CD4-positive, alpha-beta memory T cell (primary cell): ENCODE measurements at regions not wholly inside any gene's neighbourhood (a gene's known extent, or its start where the extent isn't known, plus 50 kb on each side); places are given as distances from the start of the nearest gene placed in this dataset.

ENCODE experiments used
- CTCF ChIA-PET: fragments of 350-600 bp; sonication (Branson Sonifier 250); formaldehyde crosslinking; loops from one replicate; lab custom pipeline; 2021; ENCODE audit warnings: inconsistent platforms; ENCODE audit not compliant: partially characterized antibody; lab: Charles Lee
- POLR2A ChIA-PET: fragments of 350-600 bp; sonication (Branson Sonifier 250); formaldehyde crosslinking; loops from one replicate; lab custom pipeline; 2021; ENCODE audit not compliant: partially characterized antibody; lab: Charles Lee
- DNase-seq, 5 donors: peaks; one replicate each; pipeline versions ENCODE4 v3.0.0 to v3.0.0-alpha.2; 2020 to 2022; ENCODE audit warnings: mixed read lengths in 1 of 5
- H3K27ac ChIP-seq: one replicate; pipeline ENCODE4 v1.7.0; 2013; ENCODE audit warnings: low read depth, low read length
- H3K27me3 ChIP-seq: 2 replicates; pipeline ENCODE4 v1.7.0; 2013; ENCODE audit warnings: mild to moderate bottlenecking, low read length, moderate library complexity; ENCODE audit not compliant: insufficient read depth
- H3K36me3 ChIP-seq: 2 replicates; pipeline ENCODE4 v1.7.0; 2013; ENCODE audit warnings: mild to moderate bottlenecking, low read length, moderate library complexity; ENCODE audit not compliant: insufficient read depth
- H3K4me1 ChIP-seq: 2 replicates; pipeline ENCODE4 v1.7.0; 2013; ENCODE audit warnings: mild to moderate bottlenecking, low read length, moderate library complexity; ENCODE audit not compliant: insufficient read depth
- H3K4me3 ChIP-seq, 2 donors: one replicate each; pipeline ENCODE4 v1.7.0; 2013; ENCODE audit warnings: low read length in 2 of 2, mild to moderate bottlenecking in 1 of 2
- H3K9me3 ChIP-seq, 2 donors: one replicate each; pipeline ENCODE4 v1.7.0; 2013; ENCODE audit warnings: low read length in 2 of 2, control low read depth in 1 of 2; ENCODE audit not compliant: control insufficient read depth in 1 of 2
- H3K27ac Mint-ChIP-seq, 7 donors: one replicate each; pipeline ENCODE4 v1.8.0; 2020 to 2021; ENCODE audit warnings: mixed read lengths in 7 of 7, mild to moderate bottlenecking in 6 of 7, inconsistent platforms in 3 of 7, moderate library complexity in 3 of 7
- H3K27me3 Mint-ChIP-seq, 2 donors: one replicate each; pipeline ENCODE4 v1.8.0; 2020 to 2021; ENCODE audit warnings: mixed read lengths in 2 of 2
- H3K36me3 Mint-ChIP-seq, 2 donors: one replicate each; pipeline ENCODE4 v1.8.0; 2020 to 2021; ENCODE audit warnings: mixed read lengths in 2 of 2, inconsistent platforms in 1 of 2, mild to moderate bottlenecking in 1 of 2
- H3K4me1 Mint-ChIP-seq, 4 donors: one replicate each; pipeline ENCODE4 v1.8.0; 2020 to 2021; ENCODE audit warnings: mixed read lengths in 4 of 4, mild to moderate bottlenecking in 1 of 4
- H3K4me3 Mint-ChIP-seq, 8 donors: one replicate each; pipeline ENCODE4 v1.8.0; 2020 to 2021; ENCODE audit warnings: mixed read lengths in 8 of 8, mild to moderate bottlenecking in 7 of 8, moderate library complexity in 6 of 8, inconsistent platforms in 3 of 8
- H3K9me3 Mint-ChIP-seq, 8 donors: one replicate each; pipeline ENCODE4 v1.8.0; 2020 to 2021; ENCODE audit warnings: mixed read lengths in 8 of 8, mild to moderate bottlenecking in 5 of 8, inconsistent platforms in 3 of 8, moderate library complexity in 1 of 8
- intact Hi-C: fragments of 100-400 bp; cut with micrococcal nuclease; formaldehyde crosslinking; loops from one replicate; pipeline ENCODE4 v1.15.1; 2023

DNA sequence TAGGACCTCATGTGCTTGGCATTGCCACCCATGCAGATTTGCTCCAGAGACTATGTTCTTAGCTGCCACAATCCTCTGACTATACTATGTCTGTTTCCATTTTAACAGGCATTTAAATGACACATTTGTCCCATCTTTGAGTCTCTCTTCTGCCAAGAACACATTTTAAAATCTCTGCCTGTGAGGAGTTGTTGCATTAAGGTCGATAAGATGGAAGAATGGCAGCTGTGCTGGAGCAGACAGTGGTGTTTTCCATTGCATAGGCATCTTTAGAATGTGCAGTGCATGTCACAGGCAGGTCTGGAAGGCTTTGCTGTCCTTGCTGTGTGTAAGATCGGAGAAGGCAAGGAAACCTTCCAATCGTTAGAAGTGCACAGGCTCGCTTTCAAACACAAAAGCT, 70.9 kb upstream of the CELF2 start:
- CTCF ChIA-PET = no interaction called here

DNA sequence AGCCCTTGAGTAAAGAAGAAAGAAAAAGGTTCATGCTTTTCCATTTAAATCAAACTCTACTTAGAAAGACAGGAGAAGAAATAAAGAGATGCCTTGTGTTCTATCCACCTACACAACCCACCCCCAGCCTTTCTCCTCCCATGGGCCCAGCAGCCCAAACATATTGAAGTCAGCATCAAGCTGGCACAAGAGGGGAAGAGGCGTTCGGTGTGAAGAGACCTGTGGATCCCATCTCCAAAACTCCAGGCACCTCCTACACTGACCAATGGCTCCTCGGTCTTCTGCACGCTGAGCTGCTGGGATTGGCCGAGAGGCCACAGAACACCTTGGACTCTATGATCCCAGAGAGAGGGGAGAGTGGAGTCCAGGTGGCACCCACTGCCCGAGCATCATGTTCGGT, 66.0 kb upstream of the CELF2 start:
- no peaks in the 10 kb centered on the region for H3K9me3 ChIP-seq
- no peak overlapping the region for H3K4me3 Mint-ChIP-seq
- CTCF ChIA-PET = no interaction called here
- H3K36me3 ChIP-seq = no peaks in the 10 kb centered on the region
- no peak overlapping the region for H3K4me3 ChIP-seq
- no peak overlapping the region for H3K27ac ChIP-seq
- H3K27me3 Mint-ChIP-seq = peaks cover 2 to 5% of the 10 kb centered on the region in 2 donors
- intact Hi-C loops = no loop called here
- no peak overlapping the region for H3K27ac Mint-ChIP-seq
- H3K36me3 Mint-ChIP-seq = no peaks in the 10 kb centered on the region
- POLR2A ChIA-PET = no interaction called here
- no peaks in the 10 kb centered on the region for H3K27me3 ChIP-seq
- no peak for DNase-seq
- H3K4me1 Mint-ChIP-seq = no peaks in the 10 kb centered on the region
- H3K9me3 Mint-ChIP-seq = no peaks in the 10 kb centered on the region
- no peaks in the 10 kb centered on the region for H3K4me1 ChIP-seq

More for the DNA sequence above, 70.9 kb upstream of the CELF2 start:
- H3K4me1 Mint-ChIP-seq = no peaks in the 10 kb centered on the region
- Histone ChIP-seq H3K27ac (no peak overlapping the region), H3K4me1 (no peaks in the 10 kb centered on the region), H3K36me3 (no peaks in the 10 kb centered on the region), H3K9me3 (no peaks in the 10 kb centered on the region), H3K27me3 (no peaks in the 10 kb centered on the region), H3K4me3 (no peak overlapping the region)
- no peak overlapping the region for H3K27ac Mint-ChIP-seq
- intact Hi-C loops = no loop called here
- DNase-seq = no peak
- H3K4me3 Mint-ChIP-seq = no peak overlapping the region
- peaks cover 0 to 7% (median under 1%) of the 10 kb centered on the region in 8 donors for H3K9me3 Mint-ChIP-seq
- no peaks in the 10 kb centered on the region for H3K36me3 Mint-ChIP-seq
- POLR2A ChIA-PET = no interaction called here
- H3K27me3 Mint-ChIP-seq = peaks cover 4 to 15% of the 10 kb centered on the region in 2 donors

- H3K27me3 Mint-ChIP-seq = peaks cover 2 to 6% of the 10 kb centered on the region in 2 donors
- DNase-seq = no peak
- no peaks in the 10 kb centered on the region for H3K4me1 Mint-ChIP-seq
- no peak overlapping the region for H3K27ac ChIP-seq
- no peak overlapping the region for H3K27ac Mint-ChIP-seq
- H3K36me3 ChIP-seq = no peaks in the 10 kb centered on the region
- H3K9me3 ChIP-seq = no peaks in the 10 kb centered on the region
- H3K36me3 Mint-ChIP-seq = no peaks in the 10 kb centered on the region
- H3K4me3 ChIP-seq = no peak overlapping the region
- H3K4me3 Mint-ChIP-seq = no peak overlapping the region
- intact Hi-C loops = no loop called here
- POLR2A ChIA-PET = no interaction called here
- H3K27me3 ChIP-seq = no peaks in the 10 kb centered on the region
- CTCF ChIA-PET = no interaction called here
- H3K9me3 Mint-ChIP-seq = no peaks in the 10 kb centered on the region
- no peaks in the 10 kb centered on the region for H3K4me1 ChIP-seq
Measured at GRCh38 chr10:10952800-10953199, 64.9 kb upstream of the CELF2 start.

GRCh38 chr10:10956681-10957542, 60.8 kb upstream of the CELF2 start:
- peaks cover 4 to 14% of the 10 kb centered on the region in 2 donors for H3K27me3 Mint-ChIP-seq
- no peaks in the 10 kb centered on the region for H3K36me3 Mint-ChIP-seq
- H3K4me3 Mint-ChIP-seq = no peak overlapping the region
- Histone ChIP-seq H3K4me1 (no peaks in the 10 kb centered on the region), H3K36me3 (no peaks in the 10 kb centered on the region), H3K9me3 (no peaks in the 10 kb centered on the region), H3K4me3 (no peak overlapping the region), H3K27me3 (no peaks in the 10 kb centered on the region), H3K27ac (no peak overlapping the region)
- no peak overlapping the region for H3K27ac Mint-ChIP-seq
- H3K4me1 Mint-ChIP-seq = no peaks in the 10 kb centered on the region
- CTCF ChIA-PET = no interaction called here
- POLR2A ChIA-PET = no interaction called here
- intact Hi-C loops = no loop called here
- no peaks in the 10 kb centered on the region for H3K9me3 Mint-ChIP-seq
- DNase-seq = no peak

DNA sequence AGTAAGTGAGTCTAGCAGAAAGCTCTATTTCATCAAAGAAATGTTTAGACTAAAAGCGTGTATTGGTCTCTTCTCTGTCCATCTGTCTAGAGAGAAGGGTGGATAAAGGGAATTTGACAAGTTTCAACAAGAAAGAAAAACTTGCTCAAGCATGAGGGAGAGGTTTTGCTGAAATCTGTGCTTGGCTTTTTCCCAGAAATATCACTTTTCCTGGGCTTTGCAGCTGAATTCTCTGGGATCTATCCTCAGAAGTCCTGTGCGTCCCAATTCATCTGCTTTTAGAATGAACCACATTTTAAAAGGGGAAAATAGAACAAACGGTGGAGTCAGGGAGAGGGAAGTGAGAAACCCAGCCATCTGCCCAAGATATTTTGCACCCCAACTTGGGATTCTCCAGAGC, 59.6 kb upstream of the CELF2 start:
- Mint-ChIP-seq H3K9me3 (no peaks in the 10 kb centered on the region), H3K4me3 (no peak overlapping the region), H3K27ac (no peak overlapping the region), H3K27me3 (peaks cover 2 to 11% of the 10 kb centered on the region in 2 donors), H3K36me3 (no peaks in the 10 kb centered on the region), H3K4me1 (no peaks in the 10 kb centered on the region)
- H3K36me3 ChIP-seq = no peaks in the 10 kb centered on the region
- H3K4me3 ChIP-seq = no peak overlapping the region
- intact Hi-C loops = no loop called here
- DNase-seq = no peak
- H3K27ac ChIP-seq = no peak overlapping the region
- CTCF ChIA-PET = no interaction called here
- H3K27me3 ChIP-seq = no peaks in the 10 kb centered on the region
- H3K9me3 ChIP-seq = no peaks in the 10 kb centered on the region
- H3K4me1 ChIP-seq = no peaks in the 10 kb centered on the region
- POLR2A ChIA-PET = no interaction called here

DNA sequence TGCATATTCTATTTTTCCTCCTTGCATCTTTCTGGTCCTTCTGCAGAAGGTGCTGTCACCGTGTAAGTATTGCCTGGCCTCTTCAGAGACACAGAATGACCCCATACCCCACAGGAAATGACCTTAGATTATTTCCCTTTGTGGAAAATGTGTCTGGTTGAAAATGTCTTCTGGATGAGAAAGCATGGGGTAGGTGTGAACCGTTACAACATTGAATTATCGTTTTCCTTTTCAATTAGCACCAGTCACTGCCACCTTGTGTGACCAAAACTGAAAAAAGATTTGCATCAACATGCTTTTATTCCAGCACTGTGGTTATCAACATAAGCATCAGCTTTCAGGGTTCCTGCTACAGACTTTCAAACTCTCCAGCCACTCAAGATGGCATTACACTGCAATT, 58.0 kb upstream of the CELF2 start:
- Mint-ChIP-seq H3K4me3 (no peak overlapping the region), H3K27me3 (peaks cover 2 to 11% of the 10 kb centered on the region in 2 donors), H3K9me3 (peaks cover 0 to 2% (median 0%) of the 10 kb centered on the region in 8 donors), H3K27ac (peak overlapping the region in 1 of 7 donors; percentile 42), H3K4me1 (no peaks in the 10 kb centered on the region), H3K36me3 (no peaks in the 10 kb centered on the region)
- Histone ChIP-seq H3K27ac (no peak overlapping the region), H3K27me3 (no peaks in the 10 kb centered on the region), H3K36me3 (no peaks in the 10 kb centered on the region), H3K4me1 (no peaks in the 10 kb centered on the region), H3K4me3 (no peak overlapping the region), H3K9me3 (no peaks in the 10 kb centered on the region)
- POLR2A ChIA-PET = no interaction called here
- intact Hi-C loops = no loop called here
- CTCF ChIA-PET = no interaction called here
- DNase-seq = no peak

GRCh38 chr10:10960534-10960933, 57.1 kb upstream of the CELF2 start:
- Mint-ChIP-seq H3K27me3 (peaks cover 2 to 10% of the 10 kb centered on the region in 2 donors), H3K9me3 (peaks cover 0 to 2% (median 0%) of the 10 kb centered on the region in 8 donors), H3K4me3 (no peak overlapping the region), H3K36me3 (no peaks in the 10 kb centered on the region), H3K4me1 (no peaks in the 10 kb centered on the region), H3K27ac (no peak overlapping the region)
- no peaks in the 10 kb centered on the region for H3K27me3 ChIP-seq
- CTCF ChIA-PET = interaction anchor here (0.6 kb wide), 1 partner anchor 1240 kb away, joined by 3 read pairs; no protein-coding TSS in a partner anchor
- no peak overlapping the region for H3K4me3 ChIP-seq
- no peaks in the 10 kb centered on the region for H3K36me3 ChIP-seq
- H3K27ac ChIP-seq = no peak overlapping the region
- no peak for DNase-seq
- H3K9me3 ChIP-seq = no peaks in the 10 kb centered on the region
- no peaks in the 10 kb centered on the region for H3K4me1 ChIP-seq
- POLR2A ChIA-PET = no interaction called here
- intact Hi-C loops = no loop called here
